ENCODE measurements at regions not wholly inside any gene's neighbourhood (a gene's known extent, or its start where the extent isn't known, plus 50 kb on each side); places are given as distances from the start of the nearest gene placed in this dataset.

GRCh38 chr3:171935261-171936123 is 92.3 kb downstream of the TMEM212 start:
- TF ChIP-seq CTCF (IDR thresholded peaks at IDR 0.05), result no peak
- TF ChIP-seq POLR2A (IDR thresholded peaks at IDR 0.05), result no peak
